MM.1S (cell line): ENCODE measurements at regions not wholly inside any gene's neighbourhood (a gene's known extent, or its start where the extent isn't known, plus 50 kb on each side); places are given as distances from the start of the nearest gene placed in this dataset.
A peak's percentile ranks its signal among the peaks of the same experiment; 100 is the strongest.

ENCODE experiments used
- DNase-seq: peaks from one replicate; pipeline ENCODE4 v3.0.0-alpha.2; 2015
- H2AFZ ChIP-seq: fragments of 300-600 bp; sonication (generic); 2 replicates; pipeline ENCODE4 v1.6.0; 2016; ENCODE audit warnings: antibody characterized with exemption, low read length
- H3F3A ChIP-seq: fragments of 300-600 bp; sonication (generic); 2 replicates; pipeline ENCODE4 v1.6.1; 2016; ENCODE audit warnings: mild to moderate bottlenecking, antibody characterized with exemption, low read length, moderate library complexity, mixed read lengths; ENCODE audit not compliant: insufficient read depth
- H3K27ac ChIP-seq: fragments of 300-600 bp; sonication (generic); 2 replicates; pipeline ENCODE4 v1.5.1; 2016; ENCODE audit warnings: mild to moderate bottlenecking, low read length
- H3K27me3 ChIP-seq: fragments of 300-600 bp; sonication (generic); replicated peaks from 2 replicates; pipeline ENCODE4 v1.6.0; 2016; ENCODE audit warnings: low read length; ENCODE audit not compliant: insufficient read depth
- H3K36me3 ChIP-seq: fragments of 300-600 bp; sonication (generic); replicated peaks from 2 replicates; pipeline ENCODE4 v1.6.1; 2016; ENCODE audit warnings: mild to moderate bottlenecking, low read length, mixed read lengths; ENCODE audit not compliant: insufficient read depth
- H3K4me1 ChIP-seq: fragments of 300-600 bp; sonication (generic); 2 replicates; pipeline ENCODE4 v1.6.1; 2016; ENCODE audit warnings: low read length, mixed read lengths
- H3K4me2 ChIP-seq: fragments of 300-600 bp; sonication (generic); 2 replicates; pipeline ENCODE4 v1.6.0; 2016; ENCODE audit warnings: low read depth, low read length
- H3K4me3 ChIP-seq: fragments of 300-600 bp; sonication (generic); 2 replicates; pipeline ENCODE4 v1.5.1; 2016; ENCODE audit warnings: low read length, mixed read lengths
- H3K79me2 ChIP-seq: fragments of 300-600 bp; sonication (generic); 2 replicates; pipeline ENCODE4 v1.6.1; 2016; ENCODE audit warnings: mixed run types, low read length, mixed read lengths
- H3K9ac ChIP-seq: fragments of 300-600 bp; sonication (generic); 2 replicates; pipeline ENCODE4 v1.6.1; 2016; ENCODE audit warnings: low read length, mixed read lengths
- H3K9me2 ChIP-seq: fragments of 300-600 bp; sonication (generic); replicated peaks from 2 replicates; pipeline ENCODE4 v1.6.1; 2016; ENCODE audit warnings: mild to moderate bottlenecking, low read length, mixed read lengths; ENCODE audit not compliant: insufficient read depth
- H3K9me3 ChIP-seq: fragments of 300-600 bp; sonication (generic); replicated peaks from 2 replicates; pipeline ENCODE4 v1.6.1; 2016; ENCODE audit warnings: mild to moderate bottlenecking, low read length, mixed read lengths; ENCODE audit not compliant: insufficient read depth
- H4K20me1 ChIP-seq: fragments of 300-600 bp; sonication (generic); 2 replicates; pipeline ENCODE4 v1.6.1; 2016; ENCODE audit warnings: mild to moderate bottlenecking, low read length, moderate library complexity, mixed read lengths; ENCODE audit not compliant: insufficient read depth
- CTCF ChIP-seq: fragments of 300-600 bp; sonication (generic); IDR thresholded peaks from 2 replicates; pipeline ENCODE4 v1.5.1; 2016; ENCODE audit warnings: antibody characterized with exemption, low read length, mixed read lengths
- EZH2 ChIP-seq: fragments of 300-600 bp; sonication (generic); optimal IDR thresholded peaks from 2 replicates; pipeline ENCODE3; 2017; ENCODE audit warnings: low read depth, mild to moderate bottlenecking, antibody characterized with exemption, low read length, mixed read lengths
- EZH2phosphoT487 ChIP-seq: fragments of 300-600 bp; sonication (generic); IDR thresholded peaks from 2 replicates; pipeline ENCODE4 v1.6.1; 2018; ENCODE audit warnings: antibody characterized with exemption, low read length

- H4K20me1 ChIP-seq: no peaks in the 10 kb centered on the region
- H3K4me3 ChIP-seq: no peak overlapping the region
- no peaks in the 10 kb centered on the region for H3K36me3 ChIP-seq
- H3K9me3 ChIP-seq: no peaks in the 10 kb centered on the region
- H3K9me2 ChIP-seq: no peaks in the 10 kb centered on the region
- DNase-seq: no peak
- no peak overlapping the region for H3K4me2 ChIP-seq
- H2AFZ ChIP-seq: no peak overlapping the region
- H3F3A ChIP-seq: no peaks in the 10 kb centered on the region
- no peak overlapping the region for H3K27ac ChIP-seq
- H3K9ac ChIP-seq: no peak overlapping the region
- H3K4me1 ChIP-seq: no peaks in the 10 kb centered on the region
- H3K79me2 ChIP-seq: no peaks in the 10 kb centered on the region
- no peaks in the 10 kb centered on the region for H3K27me3 ChIP-seq
- TF ChIP-seq EZH2: no peak
- no peak for TF ChIP-seq EZH2phosphoT487
- no peak for TF ChIP-seq CTCF
Measured at GRCh38 chrX:99887918-99888317, 522.2 kb downstream of the PCDH19 start.

GRCh38 chrX:99857455-99857854 is 552.6 kb downstream of the PCDH19 start:
- no peaks in the 10 kb centered on the region for H3F3A ChIP-seq
- no peaks in the 10 kb centered on the region for H3K9me3 ChIP-seq
- no peak for DNase-seq

GRCh38 chrX:99833821-99834220 is 576.3 kb downstream of the PCDH19 start:
- Histone ChIP-seq H3K9me2 (no peaks in the 10 kb centered on the region), H3F3A (no peaks in the 10 kb centered on the region), H3K79me2 (no peaks in the 10 kb centered on the region), H3K27ac (no peak overlapping the region), H2AFZ (no peak overlapping the region), H3K4me1 (no peaks in the 10 kb centered on the region), H3K9me3 (no peaks in the 10 kb centered on the region), H3K4me3 (no peak overlapping the region), H3K27me3 (no peaks in the 10 kb centered on the region), H3K36me3 (no peaks in the 10 kb centered on the region), H3K4me2 (no peak overlapping the region), H3K9ac (no peak overlapping the region), H4K20me1 (no peaks in the 10 kb centered on the region)
- TF ChIP-seq EZH2: no peak
- no peak for TF ChIP-seq CTCF
- no peak for TF ChIP-seq EZH2phosphoT487
- DNase-seq: no peak

More at GRCh38 chrX:99857455-99857854, 552.6 kb downstream of the PCDH19 start:
- H3K4me2 ChIP-seq: no peak overlapping the region
- H4K20me1 ChIP-seq: no peaks in the 10 kb centered on the region
- no peaks in the 10 kb centered on the region for H3K4me1 ChIP-seq
- no peaks in the 10 kb centered on the region for H3K79me2 ChIP-seq
- no peak overlapping the region for H3K27ac ChIP-seq
- TF ChIP-seq CTCF (peak; percentile 18; the same call in 1 of the 2 replicates), EZH2phosphoT487 (no peak)
- H3K9me2 ChIP-seq: no peaks in the 10 kb centered on the region
- H3K9ac ChIP-seq: no peak overlapping the region
- H3K4me3 ChIP-seq: no peak overlapping the region
- H3K27me3 ChIP-seq: no peaks in the 10 kb centered on the region
- no peaks in the 10 kb centered on the region for H3K36me3 ChIP-seq
- no peak overlapping the region for H2AFZ ChIP-seq
